HG03521 (cell line): ENCODE measurements at regions not wholly inside any gene's neighbourhood (a gene's known extent, or its start where the extent isn't known, plus 50 kb on each side); places are given as distances from the start of the nearest gene placed in this dataset.
"Not testable (repeated sequence)": the region's sequence is repeated elsewhere in the genome, so short reads cannot be mapped to it uniquely, and the experiment has no call there.

Experiments used
- ATAC-seq: cut with Tn5 transposase; IDR thresholded peaks from one replicate; pipeline ENCODE4 v1.9.1; 2021; ENCODE audit warnings: mild to moderate bottlenecking, moderate library complexity; ENCODE audit not compliant: unreplicated experiment

DNA sequence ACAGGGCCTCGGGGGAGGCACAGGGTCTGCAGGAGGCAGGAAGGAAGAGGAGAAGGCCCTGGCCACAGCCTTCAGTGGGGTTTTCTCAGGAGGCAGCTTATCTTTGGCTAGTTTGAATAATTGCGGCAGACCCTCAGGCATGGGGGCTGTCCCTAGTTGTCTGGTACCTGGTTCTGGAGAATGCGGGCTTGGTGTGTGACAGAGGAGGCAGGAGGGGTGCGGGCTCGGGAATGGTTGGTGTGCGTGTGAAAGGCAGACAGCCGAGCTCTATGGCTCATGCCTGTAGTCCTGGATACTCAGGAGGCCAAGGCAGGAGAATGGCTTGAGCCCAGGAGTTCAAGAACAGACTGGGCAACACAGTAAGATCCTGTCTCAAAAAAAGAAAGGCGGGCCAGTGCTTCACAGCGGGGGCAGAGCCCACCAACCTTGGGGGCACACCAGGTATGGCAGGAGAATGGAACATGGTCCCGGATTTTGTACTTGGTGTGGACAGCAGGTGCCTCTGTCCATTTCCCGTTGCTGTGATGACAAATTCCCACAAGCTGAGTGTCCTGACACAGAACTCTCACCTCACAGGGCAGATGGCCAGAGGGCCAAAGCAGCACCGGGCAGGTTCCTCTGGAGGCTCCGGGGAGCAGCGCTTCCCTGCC lies 640.6 kb downstream of the TBC1D22A start:
- no peak for ATAC-seq

GRCh38 chr22:47401976-47402770 lies 639.7 kb downstream of the TBC1D22A start:
- ATAC-seq: no peak

DNA sequence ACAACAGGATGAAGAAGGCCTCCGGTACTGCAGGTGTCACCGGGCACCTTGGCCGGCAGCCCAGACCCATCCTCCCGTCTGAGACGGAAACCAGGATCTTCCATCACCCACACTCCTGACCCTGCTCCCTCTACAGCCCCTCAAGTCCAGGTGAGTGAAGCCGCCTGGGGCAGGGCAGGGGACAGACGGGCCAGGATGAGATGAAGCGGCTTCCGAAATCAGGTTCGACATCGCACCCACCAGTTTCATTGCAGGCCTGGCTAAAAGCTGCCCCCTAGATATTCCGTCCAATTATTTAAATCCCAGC lies 639.1 kb downstream of the TBC1D22A start:
- ATAC-seq: no peak

GRCh38 chr22:47400701-47401591 lies 638.5 kb downstream of the TBC1D22A start:
- ATAC-seq: no peak

DNA sequence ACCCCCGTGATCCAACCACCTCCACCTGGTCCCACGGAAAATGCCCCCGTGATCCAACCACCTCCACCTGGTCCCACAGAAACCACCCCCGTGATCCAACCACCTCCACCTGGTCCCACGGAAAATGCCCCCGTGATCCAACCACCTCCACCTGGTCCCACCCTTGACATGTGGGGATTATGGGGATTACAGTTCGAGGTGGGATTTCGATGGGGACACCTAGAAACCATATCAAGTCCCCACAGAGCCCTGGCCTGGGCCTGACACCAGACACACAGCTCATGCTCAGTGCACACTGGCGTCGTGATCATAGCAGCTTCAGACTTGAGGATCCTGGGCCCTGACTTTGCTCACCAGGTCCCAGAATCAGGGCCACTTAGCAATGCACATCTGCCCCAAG lies 637.7 kb downstream of the TBC1D22A start:
- ATAC-seq: not testable (repeated sequence)

- no peak for ATAC-seq
These were observed 636.7 kb downstream of the TBC1D22A start for GRCh38 chr22:47398921-47399790.

DNA sequence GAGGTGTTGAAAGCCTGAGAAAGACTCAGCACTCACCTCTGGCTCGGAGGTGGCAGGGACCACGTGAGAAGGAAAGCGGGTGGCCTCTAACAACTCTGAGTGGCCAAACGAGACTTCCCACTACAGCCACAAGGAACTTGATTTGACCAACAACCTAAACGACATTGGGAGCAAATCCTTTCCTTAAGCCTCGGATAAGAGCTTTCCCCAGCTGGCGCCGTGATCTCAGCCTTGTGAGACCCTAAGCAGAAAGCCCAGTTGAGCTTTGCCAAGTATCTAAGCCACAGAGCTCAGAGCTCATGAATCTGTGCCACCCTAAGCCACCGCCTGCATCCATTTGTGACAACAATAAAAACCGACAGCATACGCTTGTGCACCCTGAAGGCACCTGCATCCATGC lies 636.0 kb downstream of the TBC1D22A start:
- ATAC-seq: no peak

DNA sequence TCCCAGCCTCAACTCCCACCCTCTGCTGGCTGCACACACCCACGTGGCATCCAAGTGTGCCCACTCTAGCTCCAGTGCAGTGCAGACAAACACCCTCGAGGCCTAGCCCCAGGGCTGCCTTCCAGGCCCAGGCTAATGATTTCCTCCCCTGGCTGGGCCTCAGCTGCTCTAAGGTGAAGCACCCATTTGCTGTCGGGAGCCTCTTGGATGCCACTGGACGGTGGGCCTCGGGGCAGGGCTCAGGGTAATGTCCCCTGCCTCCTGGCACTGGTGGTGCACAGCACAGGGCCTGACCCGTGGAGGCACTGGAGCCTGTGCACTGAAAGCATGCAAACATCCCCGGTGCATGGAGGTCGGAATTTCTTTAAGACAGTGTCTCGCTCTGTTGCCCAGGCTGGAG lies 635.2 kb downstream of the TBC1D22A start:
- ATAC-seq: no peak

DNA sequence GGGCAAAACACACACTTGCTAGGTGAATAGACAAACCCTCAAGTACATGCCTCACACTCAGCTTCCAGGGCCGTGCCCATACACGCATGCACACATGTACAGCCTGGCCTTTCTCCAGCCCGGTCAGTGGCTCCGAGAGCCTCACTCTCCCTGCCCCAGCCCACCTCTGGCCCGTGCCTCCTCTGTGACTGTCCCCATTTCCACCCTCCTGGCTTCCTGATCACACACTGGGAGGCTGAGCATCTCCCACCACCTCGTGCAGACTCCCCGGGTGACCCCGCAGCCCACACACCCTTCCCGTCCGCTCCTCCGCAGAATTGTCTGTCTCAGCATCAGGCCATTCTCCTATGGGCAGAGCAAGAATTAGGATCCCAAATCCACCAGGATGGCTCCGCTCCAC lies 634.1 kb downstream of the TBC1D22A start:
- no peak for ATAC-seq

DNA sequence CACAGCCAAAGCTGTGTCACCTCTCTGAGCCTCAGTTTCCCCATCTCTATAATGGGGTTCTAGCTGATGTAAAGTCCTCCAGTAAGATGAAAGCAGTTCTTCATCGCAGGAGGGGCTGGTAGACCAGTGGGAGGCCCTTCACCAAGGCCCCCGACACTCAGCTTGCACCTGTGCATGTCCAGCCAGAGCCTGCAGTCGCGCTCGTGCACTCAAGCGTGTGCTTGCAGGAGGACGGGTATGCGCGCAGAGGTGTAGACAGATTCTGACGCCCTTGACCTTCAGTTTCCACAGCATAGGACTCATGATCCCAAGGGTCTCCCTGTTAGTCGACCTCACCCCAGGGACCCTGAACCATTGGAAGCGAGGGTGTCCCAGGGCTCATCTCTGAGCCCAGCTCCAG lies 633.7 kb downstream of the TBC1D22A start:
- ATAC-seq: no peak

DNA sequence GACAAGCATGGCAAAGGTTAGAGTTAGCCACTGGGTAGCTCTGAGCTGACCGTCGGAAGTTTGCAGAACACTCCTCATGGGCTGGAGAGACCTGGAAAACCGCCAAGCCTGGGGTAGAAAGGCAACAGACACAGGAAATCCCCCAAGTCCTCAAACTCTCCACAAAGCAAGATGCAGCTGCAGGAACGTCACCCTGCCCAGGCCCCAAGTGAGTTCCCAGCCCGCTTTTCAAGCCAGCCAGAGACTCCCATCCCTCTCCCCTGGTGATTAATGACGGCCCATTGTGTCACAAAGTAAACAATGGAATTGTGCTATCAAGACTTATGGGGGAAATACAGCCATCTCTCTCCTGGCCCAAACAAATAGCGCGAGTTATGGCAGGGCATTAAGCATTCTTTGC lies 633.0 kb downstream of the TBC1D22A start:
- ATAC-seq: no peak

DNA sequence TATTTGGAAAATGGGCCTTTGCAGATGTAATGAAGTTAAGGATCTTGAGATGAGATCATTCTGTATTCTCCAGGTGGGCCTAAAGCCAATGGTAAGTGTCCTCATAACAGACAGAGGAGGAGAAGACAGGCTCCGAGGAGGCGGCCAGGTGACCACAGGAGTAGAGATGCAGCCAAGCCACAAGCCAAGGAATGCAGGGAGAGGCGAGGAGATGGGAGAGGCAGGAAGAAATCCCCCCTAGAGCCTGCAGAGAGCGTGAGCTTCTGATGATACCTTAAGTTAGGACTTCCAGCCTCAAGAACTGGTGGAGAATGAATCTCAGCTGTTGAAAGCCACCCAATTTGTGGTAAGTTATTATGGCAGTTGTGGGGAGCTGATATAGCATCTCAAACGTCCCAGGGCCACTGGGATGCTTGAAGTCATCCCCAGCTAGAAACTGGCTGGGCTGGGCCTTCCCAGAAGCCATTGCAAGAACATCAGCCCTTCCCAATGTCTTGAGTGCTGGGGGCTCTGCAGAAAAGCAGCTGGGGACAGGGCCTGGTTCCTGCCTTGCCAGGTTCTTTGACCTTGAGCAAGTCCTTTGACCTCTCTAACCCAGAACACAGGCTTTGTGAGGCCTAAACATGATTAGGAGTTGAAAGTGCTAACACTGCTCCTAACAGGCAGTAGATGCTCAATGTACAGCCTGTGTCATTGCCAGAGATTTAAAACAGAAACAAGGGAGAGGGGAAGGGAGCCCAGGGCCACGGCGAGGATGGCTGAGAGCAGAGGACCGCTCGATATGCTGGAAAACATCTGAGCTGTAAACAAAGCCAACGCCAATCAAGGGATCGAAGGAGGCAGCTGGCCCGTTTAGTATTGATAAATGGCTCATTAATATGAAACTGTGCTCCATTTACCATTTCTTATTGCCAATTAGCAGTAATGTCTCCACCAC lies 632.3 kb downstream of the TBC1D22A start:
- ATAC-seq: no peak

GRCh38 chr22:47393191-47393590 lies 630.7 kb downstream of the TBC1D22A start:
- no peak for ATAC-seq

GRCh38 chr22:47392729-47393128 lies 630.3 kb downstream of the TBC1D22A start:
- no peak for ATAC-seq

- no peak for ATAC-seq
These were observed 629.6 kb downstream of the TBC1D22A start for GRCh38 chr22:47392054-47392347.

DNA sequence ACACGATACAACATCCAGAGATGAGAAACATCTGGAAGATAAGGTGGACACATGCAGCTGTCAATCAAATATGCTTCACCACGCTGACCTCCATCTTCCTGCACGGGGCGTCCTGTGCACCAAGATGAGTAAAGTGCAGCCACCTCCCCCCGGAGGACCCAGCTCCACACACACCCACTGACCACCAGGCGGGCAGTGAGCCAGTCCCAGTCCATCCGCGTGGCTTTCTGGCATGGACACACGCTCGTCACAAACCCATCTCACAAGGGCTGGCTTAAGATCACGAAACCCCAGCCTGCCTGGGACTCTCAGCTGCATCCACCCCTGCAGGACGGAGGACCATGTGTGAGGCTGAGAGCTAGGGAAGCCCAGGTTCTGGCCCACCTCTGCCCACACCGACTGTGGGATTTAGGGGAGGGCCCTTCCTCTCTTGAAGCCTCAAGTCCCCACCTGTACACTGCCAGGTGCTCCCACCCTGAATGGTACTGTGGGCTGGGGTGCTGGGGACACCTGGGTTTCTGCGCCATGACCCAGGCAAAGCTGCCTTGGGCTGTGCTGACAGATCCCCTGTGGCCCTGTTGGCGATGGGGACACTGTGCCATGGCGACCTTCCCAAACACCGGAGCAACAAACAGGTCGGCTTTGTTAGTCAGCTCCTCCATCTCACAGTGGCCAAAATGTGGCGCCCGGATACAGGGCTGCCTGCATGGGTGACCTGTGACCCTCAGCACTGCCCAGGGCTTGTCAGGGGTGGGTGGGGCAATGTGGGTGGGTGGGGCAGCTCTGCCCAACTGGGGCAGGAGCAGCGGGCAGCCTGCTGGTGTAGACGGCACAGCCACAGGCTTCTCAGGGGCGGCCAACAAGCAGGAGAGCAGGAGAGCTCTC lies 629.0 kb downstream of the TBC1D22A start:
- ATAC-seq: no peak

DNA sequence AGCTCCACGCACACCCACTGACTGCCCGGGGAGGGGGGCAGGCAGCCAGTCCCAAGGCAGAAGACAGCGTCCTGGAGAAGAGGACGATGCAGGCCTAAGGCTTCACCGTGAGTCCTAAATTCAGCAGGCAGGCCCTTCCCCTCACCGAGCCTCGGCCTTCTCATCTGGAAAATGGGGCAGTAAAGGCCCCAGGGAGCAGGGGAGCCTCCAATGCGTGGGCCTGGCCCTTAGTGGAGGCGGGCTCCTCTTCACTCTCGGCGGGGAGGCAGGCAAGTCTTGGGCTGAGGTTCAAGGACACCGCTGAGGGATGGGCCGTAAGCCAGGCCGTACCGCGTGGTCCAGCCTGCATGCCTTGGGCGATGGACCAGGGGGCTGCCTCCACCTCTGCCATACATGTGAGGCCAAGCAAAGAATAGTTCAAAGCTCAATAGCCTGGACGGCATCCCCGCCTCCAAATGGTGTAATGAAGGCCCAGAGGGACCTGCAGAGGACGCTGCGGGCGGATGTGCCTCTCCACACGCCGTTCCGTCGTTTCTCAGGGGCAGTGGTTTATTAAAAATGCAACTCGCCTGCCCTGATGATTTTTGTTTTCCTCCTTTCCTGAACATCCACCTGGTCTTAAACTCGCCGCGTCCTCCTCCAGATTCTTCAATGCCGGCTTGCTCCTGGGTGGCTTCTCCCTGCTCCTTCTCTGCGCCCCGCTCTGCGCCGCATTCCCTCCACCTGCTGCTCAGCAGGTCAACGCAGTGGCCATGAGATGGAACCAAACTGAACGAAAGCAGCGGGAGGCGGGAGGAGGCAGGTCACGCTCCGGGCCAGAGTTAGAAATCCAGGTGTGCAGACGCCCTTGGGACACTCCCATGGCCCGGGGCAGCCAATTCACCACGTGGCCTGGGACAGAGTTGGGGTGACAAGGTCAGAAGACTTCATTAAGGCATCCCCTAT lies 627.8 kb downstream of the TBC1D22A start:
- no peak for ATAC-seq

- ATAC-seq: no peak
These were observed 626.8 kb downstream of the TBC1D22A start for GRCh38 chr22:47389201-47389600.
